Stomach (tissue), 4 donors: ENCODE measurements at regions not wholly inside any gene's neighbourhood (a gene's known extent, or its start where the extent isn't known, plus 50 kb on each side); places are given as distances from the start of the nearest gene placed in this dataset.

Experiments used
- EP300 ChIP-seq: sonication (generic); formaldehyde crosslinking; IDR thresholded peaks from one replicate; pipeline ENCODE4 v1.6.1; 2017; ENCODE audit warnings: antibody characterized with exemption
- POLR2A ChIP-seq, 4 donors: fragments of 450-650 bp; IDR thresholded peaks; one replicate each; pipeline ENCODE4 v1.6.1; 2016; ENCODE audit warnings: antibody characterized with exemption in 4 of 4, control low read depth in 2 of 4, mild to moderate bottlenecking in 1 of 4, moderate library complexity in 1 of 4
- POLR2AphosphoS5 ChIP-seq, 3 donors: sonication (generic); formaldehyde crosslinking; IDR thresholded peaks; one replicate each; pipeline ENCODE4 v1.6.1; 2016; ENCODE audit warnings: antibody characterized with exemption in 3 of 3
- TF ChIP-seq, protein P1 (sequence below), 7 experiments: fragments of 450-650 bp in 4 of 7; fragments of 200-600 bp in 3 of 7; sonication (generic) in 3 of 7; IDR thresholded peaks; one replicate each; pipeline ENCODE4 v1.5.1; 2016 to 2019; ENCODE audit warnings: antibody characterized with exemption in 7 of 7, control low read depth in 2 of 7, mild to moderate bottlenecking in 1 of 7

DNA sequence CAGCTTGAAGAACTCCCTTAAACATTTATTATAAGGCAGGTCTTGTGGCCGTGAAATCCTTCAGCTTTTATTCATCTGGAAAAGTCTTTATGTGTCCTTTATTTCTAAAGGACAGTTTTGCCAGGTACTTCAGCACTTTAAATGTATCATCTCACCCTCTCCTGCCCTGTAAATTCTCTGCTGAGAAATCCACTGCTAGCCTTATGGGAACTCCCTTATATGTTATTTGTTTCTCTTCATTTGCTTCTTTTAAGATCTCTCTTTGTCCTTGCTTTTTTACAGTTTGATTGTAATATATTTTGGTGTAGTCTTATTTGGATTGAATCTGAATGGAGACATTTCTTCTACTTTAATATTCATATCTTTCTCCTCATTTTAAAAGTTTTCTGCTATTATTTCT lies 86.7 kb upstream of the RBMS3 start:
- TF ChIP-seq POLR2AphosphoS5 (IDR thresholded peaks at IDR 0.05) (no peak), EP300 (no peak), POLR2A (IDR thresholded peaks at IDR 0.05) (no peak)
- TF ChIP-seq, protein P1, sequence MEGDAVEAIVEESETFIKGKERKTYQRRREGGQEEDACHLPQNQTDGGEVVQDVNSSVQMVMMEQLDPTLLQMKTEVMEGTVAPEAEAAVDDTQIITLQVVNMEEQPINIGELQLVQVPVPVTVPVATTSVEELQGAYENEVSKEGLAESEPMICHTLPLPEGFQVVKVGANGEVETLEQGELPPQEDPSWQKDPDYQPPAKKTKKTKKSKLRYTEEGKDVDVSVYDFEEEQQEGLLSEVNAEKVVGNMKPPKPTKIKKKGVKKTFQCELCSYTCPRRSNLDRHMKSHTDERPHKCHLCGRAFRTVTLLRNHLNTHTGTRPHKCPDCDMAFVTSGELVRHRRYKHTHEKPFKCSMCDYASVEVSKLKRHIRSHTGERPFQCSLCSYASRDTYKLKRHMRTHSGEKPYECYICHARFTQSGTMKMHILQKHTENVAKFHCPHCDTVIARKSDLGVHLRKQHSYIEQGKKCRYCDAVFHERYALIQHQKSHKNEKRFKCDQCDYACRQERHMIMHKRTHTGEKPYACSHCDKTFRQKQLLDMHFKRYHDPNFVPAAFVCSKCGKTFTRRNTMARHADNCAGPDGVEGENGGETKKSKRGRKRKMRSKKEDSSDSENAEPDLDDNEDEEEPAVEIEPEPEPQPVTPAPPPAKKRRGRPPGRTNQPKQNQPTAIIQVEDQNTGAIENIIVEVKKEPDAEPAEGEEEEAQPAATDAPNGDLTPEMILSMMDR (IDR thresholded peaks at IDR 0.05) = no peak
